ENCODE measurements at regions not wholly inside any gene's neighbourhood (a gene's known extent, or its start where the extent isn't known, plus 50 kb on each side); places are given as distances from the start of the nearest gene placed in this dataset.

DNA sequence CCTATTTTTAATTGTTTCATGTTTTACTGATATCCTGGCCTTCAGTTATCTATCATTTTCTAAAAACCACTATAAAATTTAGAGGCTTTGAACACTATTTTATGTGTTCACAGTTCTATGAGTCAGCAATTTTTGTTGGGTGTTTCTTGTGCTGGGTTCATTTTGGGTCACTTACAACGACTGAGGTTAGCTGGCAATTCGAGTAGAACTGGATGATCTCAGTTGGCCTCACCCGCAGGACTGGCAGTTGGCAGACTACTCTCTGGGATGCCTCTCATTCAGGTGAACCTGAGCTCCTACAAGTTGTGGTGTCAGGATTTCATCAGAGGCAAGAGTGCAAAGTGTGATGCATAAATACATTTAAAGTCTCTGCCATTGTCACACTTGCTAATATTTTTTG lies 151.0 kb upstream of the PAPPA start:
- H3K4me1 ChIP-seq (ENCODE audit: insufficient read depth), result no peaks in the 10 kb centered on the region
- intact Hi-C loops (cut with DNase I), result no loop called here
- DNase-seq, result no peak
- no peak overlapping the region for H3K4me3 ChIP-seq
- no peak overlapping the region for H3K27ac ChIP-seq
- WGBS, 3 donors, result 60 to 72% (median 65%) methylated on average over 3 of the region's 3 CpGs
- H3K27me3 ChIP-seq, result no peaks in the 10 kb centered on the region
- H3K9me3 ChIP-seq, result no peaks in the 10 kb centered on the region
- no peaks in the 10 kb centered on the region for H3K36me3 ChIP-seq
- TF ChIP-seq, protein P1, sequence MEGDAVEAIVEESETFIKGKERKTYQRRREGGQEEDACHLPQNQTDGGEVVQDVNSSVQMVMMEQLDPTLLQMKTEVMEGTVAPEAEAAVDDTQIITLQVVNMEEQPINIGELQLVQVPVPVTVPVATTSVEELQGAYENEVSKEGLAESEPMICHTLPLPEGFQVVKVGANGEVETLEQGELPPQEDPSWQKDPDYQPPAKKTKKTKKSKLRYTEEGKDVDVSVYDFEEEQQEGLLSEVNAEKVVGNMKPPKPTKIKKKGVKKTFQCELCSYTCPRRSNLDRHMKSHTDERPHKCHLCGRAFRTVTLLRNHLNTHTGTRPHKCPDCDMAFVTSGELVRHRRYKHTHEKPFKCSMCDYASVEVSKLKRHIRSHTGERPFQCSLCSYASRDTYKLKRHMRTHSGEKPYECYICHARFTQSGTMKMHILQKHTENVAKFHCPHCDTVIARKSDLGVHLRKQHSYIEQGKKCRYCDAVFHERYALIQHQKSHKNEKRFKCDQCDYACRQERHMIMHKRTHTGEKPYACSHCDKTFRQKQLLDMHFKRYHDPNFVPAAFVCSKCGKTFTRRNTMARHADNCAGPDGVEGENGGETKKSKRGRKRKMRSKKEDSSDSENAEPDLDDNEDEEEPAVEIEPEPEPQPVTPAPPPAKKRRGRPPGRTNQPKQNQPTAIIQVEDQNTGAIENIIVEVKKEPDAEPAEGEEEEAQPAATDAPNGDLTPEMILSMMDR (IDR thresholded peaks at IDR 0.05), result no peak
- TF ChIP-seq POLR2A (IDR thresholded peaks at IDR 0.05), result no peak
- no peak for TF ChIP-seq EP300 (IDR thresholded peaks at IDR 0.05)

DNA sequence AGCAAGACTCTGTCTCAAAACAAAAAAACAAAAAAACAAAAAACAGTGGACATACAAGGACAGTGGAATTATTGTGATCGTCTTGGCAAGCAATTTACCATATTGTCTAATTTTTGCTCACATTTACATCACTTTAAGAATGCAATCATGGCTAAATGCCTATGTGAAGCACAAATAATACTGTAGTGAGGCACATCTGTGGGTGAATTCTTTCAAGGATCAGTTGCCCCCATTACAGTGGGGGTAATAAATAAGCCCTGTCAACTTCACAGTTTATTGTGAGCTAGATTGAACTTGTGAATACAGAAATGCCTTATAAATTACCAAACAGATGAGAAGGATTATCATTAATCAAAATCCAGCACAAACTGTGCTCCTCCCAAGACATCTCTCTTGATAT lies 150.2 kb upstream of the PAPPA start:
- no peak overlapping the region for H3K4me3 ChIP-seq
- intact Hi-C loops (cut with DNase I), result no loop called here
- no peak for DNase-seq
- no peaks in the 10 kb centered on the region for H3K4me1 ChIP-seq (ENCODE audit: insufficient read depth)
- WGBS, 3 donors, result 74 to 82% (median 79%) methylated on average over 1 of the region's 1 CpG
- H3K27me3 ChIP-seq, result no peaks in the 10 kb centered on the region
- H3K27ac ChIP-seq, result no peak overlapping the region
- TF ChIP-seq, protein P1 (IDR thresholded peaks at IDR 0.05), result no peak
- TF ChIP-seq EP300 (IDR thresholded peaks at IDR 0.05), result no peak
- no peaks in the 10 kb centered on the region for H3K9me3 ChIP-seq
- no peaks in the 10 kb centered on the region for H3K36me3 ChIP-seq

DNA sequence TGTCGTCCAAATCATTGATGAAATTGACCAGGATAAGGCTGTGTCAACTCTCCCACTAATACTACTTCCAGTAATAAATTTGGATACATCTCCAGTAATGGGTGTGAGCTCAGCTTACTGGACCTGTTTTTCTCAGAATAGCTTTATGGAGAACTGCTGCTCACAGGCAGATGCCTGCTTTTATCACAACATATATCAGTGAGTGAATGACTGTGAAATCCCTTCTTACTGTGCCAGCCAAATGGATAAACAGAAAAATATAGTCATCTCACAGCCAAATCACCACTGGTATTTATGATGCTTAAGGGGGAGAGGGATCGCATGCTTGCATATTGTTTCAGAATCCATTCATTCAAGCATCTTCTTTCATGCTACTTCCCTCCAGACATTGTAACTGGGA lies 148.4 kb upstream of the PAPPA start:
- no peak for DNase-seq
- Histone ChIP-seq H3K4me3 (no peak overlapping the region), H3K9me3 (no peaks in the 10 kb centered on the region), H3K4me1 (ENCODE audit: insufficient read depth) (no peaks in the 10 kb centered on the region), H3K36me3 (no peaks in the 10 kb centered on the region), H3K27ac (no peak overlapping the region), H3K27me3 (no peaks in the 10 kb centered on the region)
- intact Hi-C loops (cut with DNase I), result no loop called here
- WGBS, 3 donors, result 69 to 80% (median 74%) methylated on average over 2 of the region's 2 CpGs
- TF ChIP-seq, protein P1 (IDR thresholded peaks at IDR 0.05), result no peak
- TF ChIP-seq EP300 (IDR thresholded peaks at IDR 0.05) (no peak), POLR2A (IDR thresholded peaks at IDR 0.05) (no peak)

DNA sequence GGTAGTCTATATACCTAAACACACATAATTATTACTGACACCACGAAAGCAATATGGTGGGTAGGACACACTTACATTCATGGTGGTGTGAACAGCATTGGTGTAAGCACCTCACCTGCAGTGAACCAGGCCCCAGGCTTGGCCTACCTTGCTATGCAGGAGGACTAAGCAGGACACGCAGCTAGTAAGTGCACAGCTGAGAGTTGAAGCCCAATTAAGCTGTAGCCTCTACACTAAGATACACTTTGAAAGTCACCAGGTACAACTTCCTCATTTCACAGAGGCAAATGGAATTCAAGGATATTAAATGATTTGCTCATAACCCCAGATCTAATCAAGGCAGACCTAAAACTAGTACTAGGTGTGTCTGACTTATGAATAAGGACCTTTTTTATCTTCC lies 145.8 kb upstream of the PAPPA start:
- no peaks in the 10 kb centered on the region for H3K27me3 ChIP-seq
- H3K36me3 ChIP-seq, result no peaks in the 10 kb centered on the region
- H3K9me3 ChIP-seq, result no peaks in the 10 kb centered on the region
- no peaks in the 10 kb centered on the region for H3K4me1 ChIP-seq (ENCODE audit: insufficient read depth)
- no peak overlapping the region for H3K27ac ChIP-seq
- intact Hi-C loops (cut with DNase I), result no loop called here
- WGBS, 3 donors, result 84 to 90% (median 88%) methylated on average over 2 of the region's 2 CpGs
- H3K4me3 ChIP-seq, result no peak overlapping the region
- no peak for TF ChIP-seq POLR2A (IDR thresholded peaks at IDR 0.05)
- TF ChIP-seq, protein P1 (IDR thresholded peaks at IDR 0.05), result no peak
- TF ChIP-seq EP300 (IDR thresholded peaks at IDR 0.05), result no peak
- no peak for DNase-seq

DNA sequence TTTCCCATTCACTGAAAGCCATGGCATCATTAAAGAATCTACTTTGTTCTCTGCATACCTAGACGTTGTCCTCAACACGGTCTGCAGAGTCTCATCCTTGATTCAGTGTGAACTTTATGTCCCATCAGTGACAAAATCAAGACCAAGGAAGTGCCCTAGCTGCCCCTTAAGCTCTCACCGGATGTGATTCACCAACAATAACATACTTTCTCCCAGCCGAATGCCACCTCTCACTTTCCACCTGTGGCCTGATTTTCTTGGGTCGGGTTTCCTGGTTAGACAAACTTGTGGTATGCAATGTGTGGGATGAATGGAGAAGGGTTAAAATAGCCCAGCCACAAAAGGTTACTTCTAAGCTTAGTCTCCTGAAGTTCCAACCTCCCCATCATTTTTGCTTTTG lies 145.3 kb upstream of the PAPPA start:
- Histone ChIP-seq H3K27me3 (no peaks in the 10 kb centered on the region), H3K4me1 (ENCODE audit: insufficient read depth) (no peaks in the 10 kb centered on the region), H3K36me3 (no peaks in the 10 kb centered on the region), H3K9me3 (no peaks in the 10 kb centered on the region), H3K4me3 (no peak overlapping the region), H3K27ac (no peak overlapping the region)
- no peak for DNase-seq
- 56 to 71% (median 71%) methylated on average over 5 of the region's 5 CpGs for WGBS, 3 donors
- TF ChIP-seq, protein P1 (IDR thresholded peaks at IDR 0.05), result no peak
- TF ChIP-seq EP300 (IDR thresholded peaks at IDR 0.05), result no peak
- TF ChIP-seq POLR2A (IDR thresholded peaks at IDR 0.05), result no peak
- intact Hi-C loops (cut with DNase I), result no loop called here
